Peyer's patch (tissue), 4 donors: ENCODE measurements at regions not wholly inside any gene's neighbourhood (a gene's known extent, or its start where the extent isn't known, plus 50 kb on each side); places are given as distances from the start of the nearest gene placed in this dataset.

Experiments
- DNase-seq, 3 donors: peaks; one replicate each; pipeline ENCODE4 v3.0.0-alpha.2; 2017 to 2019
- H3K27ac ChIP-seq, 4 donors: fragments of 200-600 bp; sonication (generic); one replicate each; pipeline ENCODE4 v1.5.1; 2016 to 2019
- H3K27me3 ChIP-seq, 2 donors: fragments of 200-600 bp; sonication (generic); one replicate each; pipeline ENCODE4 v1.5.1; 2019
- H3K36me3 ChIP-seq, 3 donors: fragments of 200-600 bp; sonication (generic); one replicate each; pipeline ENCODE4 v1.5.1; 2016 to 2019
- H3K4me1 ChIP-seq, 4 donors: fragments of 200-600 bp; sonication (generic); one replicate each; pipeline ENCODE4 v1.5.1; 2016 to 2019
- H3K4me3 ChIP-seq, 4 donors: fragments of 200-600 bp; sonication (generic); 1 replicate in 3 of 4; 2 replicates in 1 of 4; pipeline ENCODE4 v1.5.1; 2016 to 2019; ENCODE audit warnings: mild to moderate bottlenecking in 1 of 4
- H3K9me3 ChIP-seq, 4 donors: fragments of 200-600 bp; sonication (generic); one replicate each; pipeline ENCODE4 v1.5.1; 2016 to 2019; ENCODE audit warnings: mild to moderate bottlenecking in 1 of 4
- CTCF ChIP-seq, 6 experiments: fragments of 450-650 bp in 4 of 6; fragments of 200-600 bp in 2 of 6; sonication (generic) in 1 of 6; IDR thresholded peaks; one replicate each; pipeline ENCODE4 v1.5.1; 2017 to 2019; ENCODE audit warnings: antibody characterized with exemption in 6 of 6, mild to moderate bottlenecking in 3 of 6, moderate library complexity in 1 of 6
- POLR2A ChIP-seq, 2 donors: fragments of 450-650 bp; IDR thresholded peaks; one replicate each; pipeline ENCODE4 v1.5.1; 2017; ENCODE audit warnings: antibody characterized with exemption in 2 of 2, mild to moderate bottlenecking in 2 of 2, moderate library complexity in 2 of 2

- no peak for DNase-seq
- Histone ChIP-seq H3K36me3 (no peaks in the 10 kb centered on the region), H3K4me1 (no peaks in the 10 kb centered on the region), H3K27ac (no peak overlapping the region), H3K4me3 (no peak overlapping the region), H3K9me3 (no peaks in the 10 kb centered on the region), H3K27me3 (no peaks in the 10 kb centered on the region)
- no peak for TF ChIP-seq POLR2A (IDR thresholded peaks at IDR 0.05)
- no peak for TF ChIP-seq CTCF (IDR thresholded peaks at IDR 0.05)
Observed at GRCh38 chr6:53431704-53432103, 83.0 kb upstream of the ELOVL5 start.

GRCh38 chr6:53429401-53429800 lies 80.7 kb upstream of the ELOVL5 start:
- H3K9me3 ChIP-seq: no peaks in the 10 kb centered on the region
- TF ChIP-seq CTCF (IDR thresholded peaks at IDR 0.05) (no peak), POLR2A (IDR thresholded peaks at IDR 0.05) (no peak)
- no peaks in the 10 kb centered on the region for H3K27me3 ChIP-seq
- H3K4me1 ChIP-seq: no peaks in the 10 kb centered on the region
- no peaks in the 10 kb centered on the region for H3K36me3 ChIP-seq
- H3K27ac ChIP-seq: no peak overlapping the region
- H3K4me3 ChIP-seq: no peak overlapping the region
- no peak for DNase-seq

GRCh38 chr6:53428886-53429285 lies 80.1 kb upstream of the ELOVL5 start:
- Histone ChIP-seq H3K9me3 (no peaks in the 10 kb centered on the region), H3K36me3 (no peaks in the 10 kb centered on the region), H3K4me3 (no peak overlapping the region), H3K4me1 (no peaks in the 10 kb centered on the region), H3K27me3 (no peaks in the 10 kb centered on the region), H3K27ac (no peak overlapping the region)
- TF ChIP-seq POLR2A (IDR thresholded peaks at IDR 0.05) (no peak), CTCF (IDR thresholded peaks at IDR 0.05) (no peak)
- DNase-seq: no peak

GRCh38 chr6:53426667-53427270 lies 78.0 kb upstream of the ELOVL5 start:
- H3K27me3 ChIP-seq: no peaks in the 10 kb centered on the region
- H3K9me3 ChIP-seq: no peaks in the 10 kb centered on the region
- H3K36me3 ChIP-seq: no peaks in the 10 kb centered on the region
- H3K4me1 ChIP-seq: no peaks in the 10 kb centered on the region
- DNase-seq: no peak
- H3K4me3 ChIP-seq: no peak overlapping the region
- H3K27ac ChIP-seq: no peak overlapping the region
- TF ChIP-seq POLR2A (IDR thresholded peaks at IDR 0.05) (no peak), CTCF (IDR thresholded peaks at IDR 0.05) (no peak)

GRCh38 chr6:53426117-53426516 lies 77.4 kb upstream of the ELOVL5 start:
- no peaks in the 10 kb centered on the region for H3K36me3 ChIP-seq
- no peaks in the 10 kb centered on the region for H3K4me1 ChIP-seq
- no peaks in the 10 kb centered on the region for H3K27me3 ChIP-seq
- H3K27ac ChIP-seq: no peak overlapping the region
- DNase-seq: no peak
- no peaks in the 10 kb centered on the region for H3K9me3 ChIP-seq
- TF ChIP-seq POLR2A (IDR thresholded peaks at IDR 0.05): no peak
- no peak for TF ChIP-seq CTCF (IDR thresholded peaks at IDR 0.05)
- H3K4me3 ChIP-seq: no peak overlapping the region
